Astrocyte (in vitro differentiated cells and primary cell): ENCODE measurements at regions not wholly inside any gene's neighbourhood (a gene's known extent, or its start where the extent isn't known, plus 50 kb on each side); places are given as distances from the start of the nearest gene placed in this dataset.

Experiments used
- CTCF ChIP-seq: IDR thresholded peaks from 2 replicates; pipeline ENCODE4 v1.5.1; 2011; ENCODE audit warnings: low read depth, mild to moderate bottlenecking, inconsistent platforms, low read length, moderate library complexity; ENCODE audit not compliant: insufficient read depth
- EZH2 ChIP-seq: IDR thresholded peaks from 2 replicates; pipeline ENCODE4 v1.6.1; 2012; ENCODE audit warnings: mild to moderate bottlenecking, low read length, inconsistent platforms; ENCODE audit not compliant: insufficient read depth

- TF ChIP-seq CTCF, result no peak
- TF ChIP-seq EZH2, result no peak
Observed at GRCh38 chr20:7728338-7728737, 211.9 kb downstream of the HAO1 start.
